ENCODE measurements at regions not wholly inside any gene's neighbourhood (a gene's known extent, or its start where the extent isn't known, plus 50 kb on each side); places are given as distances from the start of the nearest gene placed in this dataset.

DNA sequence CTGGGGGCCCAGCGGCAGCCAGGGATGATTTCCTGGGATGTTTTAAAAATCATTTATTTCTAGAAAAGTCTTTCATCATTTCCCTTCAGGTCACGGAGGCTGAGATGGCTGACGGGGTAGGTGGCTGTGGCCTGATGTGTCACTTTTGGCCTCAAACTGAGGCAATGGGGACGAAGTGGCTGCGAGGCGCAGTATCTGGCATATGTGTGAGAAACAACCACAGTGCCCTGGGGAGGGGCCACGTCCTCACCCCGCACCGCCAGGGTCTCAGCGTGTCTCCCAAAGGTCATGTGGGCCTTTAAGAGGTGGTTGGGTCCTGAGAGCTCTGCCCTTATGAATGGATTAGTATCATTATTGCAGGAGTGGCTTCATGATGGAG, 120.0 kb downstream of the CEBPB start:
- no peak for TF ChIP-seq GATA2 (IDR thresholded peaks at IDR 0.05; ENCODE audit: low read depth, low read length)
- TF ChIP-seq GATA3 (IDR thresholded peaks at IDR 0.05; ENCODE audit: low read depth, low read length), result no peak

DNA sequence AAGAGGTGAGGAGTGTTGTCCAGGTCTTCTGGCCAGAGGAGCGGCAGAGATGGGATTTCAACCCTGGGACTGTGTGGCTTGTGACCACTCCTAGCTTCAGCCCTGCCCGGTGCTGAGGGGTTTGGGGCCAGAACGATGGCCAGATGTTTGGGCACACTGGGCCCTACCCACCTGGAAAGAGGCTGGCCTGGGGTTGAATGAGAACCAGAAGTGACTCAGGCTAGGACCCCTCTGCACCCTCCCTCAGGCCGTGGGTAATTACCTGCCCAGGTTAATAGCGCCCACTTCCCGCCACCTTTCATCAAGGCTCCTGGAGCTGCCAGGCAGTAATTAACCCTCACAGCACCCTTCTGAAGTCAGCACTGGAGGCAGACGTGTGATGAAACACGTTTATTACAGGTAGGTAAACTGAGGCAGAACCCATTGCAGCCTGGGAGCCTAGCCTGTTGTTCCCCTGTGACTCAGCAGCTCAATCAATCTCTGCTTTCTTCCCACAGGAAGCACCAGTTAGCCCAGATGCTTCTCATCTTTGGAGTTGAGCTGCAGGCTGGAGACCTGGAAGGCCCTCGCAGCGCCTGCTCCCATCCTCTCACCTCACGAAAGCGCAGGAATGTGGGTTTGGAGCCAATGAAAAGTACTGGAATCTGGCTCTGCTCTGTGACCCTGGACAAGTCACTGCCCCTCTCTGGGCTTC, 120.8 kb downstream of the CEBPB start:
- no peak for TF ChIP-seq GATA3 (IDR thresholded peaks at IDR 0.05; ENCODE audit: low read depth, low read length)
- no peak for TF ChIP-seq GATA2 (IDR thresholded peaks at IDR 0.05; ENCODE audit: low read depth, low read length)

- no peak for TF ChIP-seq GATA3 (IDR thresholded peaks at IDR 0.05; ENCODE audit: low read depth, low read length)
- TF ChIP-seq GATA2 (IDR thresholded peaks at IDR 0.05; ENCODE audit: low read depth, low read length), result no peak
Observed at GRCh38 chr20:50312002-50312681, 121.5 kb downstream of the CEBPB start.

DNA sequence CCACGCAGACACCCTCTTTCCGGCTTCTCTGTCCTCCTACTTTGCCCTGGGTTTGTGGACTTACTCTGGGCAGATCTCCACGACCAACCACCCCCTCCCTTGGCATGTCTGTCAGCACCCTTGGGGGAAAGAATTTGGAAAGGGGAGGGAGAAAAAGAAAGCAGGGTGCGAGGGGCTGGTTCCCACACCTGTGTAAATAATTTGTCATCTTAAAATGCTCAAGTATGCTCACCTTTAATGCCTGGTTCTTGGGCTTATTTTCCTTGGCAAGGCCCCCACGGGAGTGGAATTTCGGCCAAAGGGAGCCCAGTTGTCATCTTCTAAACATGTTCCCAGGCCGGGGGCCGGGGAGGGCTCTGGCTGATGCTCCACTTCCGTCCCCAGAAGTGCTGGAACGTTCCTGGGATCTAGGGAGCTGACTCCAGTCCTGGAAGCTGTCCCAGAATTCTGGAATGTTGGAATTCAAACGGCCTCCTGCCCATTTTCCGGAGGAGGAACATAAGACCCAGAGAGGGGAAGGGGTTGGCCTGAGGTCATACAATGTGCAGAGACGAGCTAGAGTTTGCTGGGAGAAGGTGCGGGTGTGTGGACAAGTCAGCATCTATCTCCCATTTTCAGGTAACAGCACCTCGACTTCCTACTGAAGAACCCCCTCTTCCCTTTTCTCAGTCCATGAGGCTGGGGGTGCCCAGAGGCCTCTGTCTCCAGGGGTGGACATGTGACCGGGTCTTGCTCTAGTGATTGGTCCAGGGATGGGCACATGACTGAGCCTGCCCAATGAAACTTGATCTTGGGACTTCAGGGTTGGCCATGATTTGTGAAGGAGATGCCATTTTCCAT, 122.3 kb downstream of the CEBPB start:
- no peak for TF ChIP-seq GATA3 (IDR thresholded peaks at IDR 0.05; ENCODE audit: low read depth, low read length)
- no peak for TF ChIP-seq GATA2 (IDR thresholded peaks at IDR 0.05; ENCODE audit: low read depth, low read length)

DNA sequence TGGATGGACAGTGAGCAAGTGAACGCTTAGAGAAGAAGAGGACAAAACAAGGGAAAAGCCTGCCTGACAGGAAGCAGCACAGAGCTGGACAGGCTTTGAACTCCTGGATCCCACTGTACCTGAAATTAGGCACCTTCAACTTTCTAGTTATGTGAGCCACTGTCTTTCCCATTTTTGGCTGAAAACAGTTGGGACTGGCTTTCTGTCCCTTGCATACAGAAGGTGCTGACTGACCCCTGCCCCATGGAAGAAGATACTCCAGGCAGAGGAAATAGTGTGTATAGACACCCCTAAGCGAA, 122.8 kb downstream of the CEBPB start:
- TF ChIP-seq GATA3 (IDR thresholded peaks at IDR 0.05; ENCODE audit: low read depth, low read length), result no peak
- no peak for TF ChIP-seq GATA2 (IDR thresholded peaks at IDR 0.05; ENCODE audit: low read depth, low read length)

GRCh38 chr20:50313827-50314677, 123.4 kb downstream of the CEBPB start:
- no peak for TF ChIP-seq GATA2 (IDR thresholded peaks at IDR 0.05; ENCODE audit: low read depth, low read length)
- no peak for TF ChIP-seq GATA3 (IDR thresholded peaks at IDR 0.05; ENCODE audit: low read depth, low read length)

DNA sequence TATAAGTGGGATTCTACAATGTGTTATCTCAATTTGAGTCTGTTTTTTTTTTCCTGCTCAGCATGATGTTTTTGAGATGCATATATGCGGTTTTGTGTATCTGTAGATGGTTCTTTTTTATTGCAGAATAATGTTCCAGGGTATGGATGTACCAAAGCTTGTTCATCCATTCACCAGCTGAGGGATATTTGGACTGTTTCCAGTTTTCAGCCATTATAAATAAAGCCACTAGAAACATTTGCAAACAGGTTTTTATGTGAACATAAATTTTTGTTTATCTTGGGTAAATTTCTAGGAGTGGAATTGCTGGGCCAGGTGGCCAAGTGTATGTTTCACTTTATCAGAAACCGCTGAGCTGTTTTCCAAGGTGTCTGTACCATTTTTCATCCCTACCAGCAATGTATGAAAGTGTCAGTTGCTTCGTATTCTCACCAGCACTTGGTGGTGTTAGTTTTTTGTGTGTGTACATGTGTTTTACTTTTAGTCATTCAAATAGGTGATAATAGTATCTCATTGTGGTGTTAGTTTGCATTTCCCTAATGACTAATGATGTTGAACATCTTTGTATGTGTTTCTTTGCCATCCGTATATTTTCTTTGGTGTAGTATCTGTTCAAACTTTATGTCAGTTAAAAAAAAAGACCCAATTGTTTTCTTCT, 124.2 kb downstream of the CEBPB start:
- TF ChIP-seq GATA3 (IDR thresholded peaks at IDR 0.05; ENCODE audit: low read depth, low read length) (no peak), GATA2 (IDR thresholded peaks at IDR 0.05; ENCODE audit: low read depth, low read length) (no peak)

GRCh38 chr20:50315586-50316551, 125.2 kb downstream of the CEBPB start:
- TF ChIP-seq GATA2 (IDR thresholded peaks at IDR 0.05; ENCODE audit: low read depth, low read length) (no peak), GATA3 (IDR thresholded peaks at IDR 0.05; ENCODE audit: low read depth, low read length) (no peak)

DNA sequence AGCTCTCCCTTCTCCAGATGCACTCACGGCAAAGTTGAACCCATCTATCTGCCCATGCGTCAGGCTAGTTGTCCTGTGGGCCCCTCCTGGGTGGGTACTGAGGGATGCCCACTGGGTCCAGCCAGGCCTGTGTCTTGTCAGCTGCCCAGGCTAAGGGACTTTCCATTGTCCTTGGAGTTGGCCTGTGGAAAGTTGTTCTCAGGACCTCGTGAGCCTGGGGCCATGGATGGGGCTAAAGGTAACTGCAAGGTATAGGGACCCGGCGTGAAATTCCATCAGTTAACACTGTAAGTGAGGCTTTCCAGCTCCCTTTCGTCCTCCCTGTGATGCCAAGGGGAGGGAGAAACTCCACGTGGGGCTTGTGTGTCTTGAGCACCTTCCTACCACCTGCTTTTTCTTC, 126.5 kb downstream of the CEBPB start:
- TF ChIP-seq GATA2 (IDR thresholded peaks at IDR 0.05; ENCODE audit: low read depth, low read length) (no peak), GATA3 (IDR thresholded peaks at IDR 0.05; ENCODE audit: low read depth, low read length) (no peak)

DNA sequence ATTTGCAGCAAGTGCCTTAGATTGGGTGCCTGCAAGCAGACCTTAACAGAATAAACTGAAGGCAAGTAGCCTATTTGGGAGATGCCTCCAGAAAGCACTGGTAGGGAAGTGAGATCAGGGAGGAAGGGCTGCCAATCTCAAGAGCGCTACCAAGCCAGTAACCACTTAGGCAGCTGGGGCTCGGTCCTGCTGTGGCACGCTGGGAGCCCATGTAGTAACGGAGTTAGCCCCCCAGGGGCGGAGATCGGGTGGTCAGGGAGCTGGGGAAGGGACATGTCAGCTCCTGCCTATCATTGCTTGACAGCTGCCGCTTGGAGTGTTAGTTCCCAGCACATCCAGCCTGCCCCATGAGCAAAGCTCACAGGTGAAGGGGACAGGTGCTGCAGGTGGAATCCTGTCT, 127.0 kb downstream of the CEBPB start:
- no peak for TF ChIP-seq GATA2 (IDR thresholded peaks at IDR 0.05; ENCODE audit: low read depth, low read length)
- TF ChIP-seq GATA3 (IDR thresholded peaks at IDR 0.05; ENCODE audit: low read depth, low read length), result no peak

DNA sequence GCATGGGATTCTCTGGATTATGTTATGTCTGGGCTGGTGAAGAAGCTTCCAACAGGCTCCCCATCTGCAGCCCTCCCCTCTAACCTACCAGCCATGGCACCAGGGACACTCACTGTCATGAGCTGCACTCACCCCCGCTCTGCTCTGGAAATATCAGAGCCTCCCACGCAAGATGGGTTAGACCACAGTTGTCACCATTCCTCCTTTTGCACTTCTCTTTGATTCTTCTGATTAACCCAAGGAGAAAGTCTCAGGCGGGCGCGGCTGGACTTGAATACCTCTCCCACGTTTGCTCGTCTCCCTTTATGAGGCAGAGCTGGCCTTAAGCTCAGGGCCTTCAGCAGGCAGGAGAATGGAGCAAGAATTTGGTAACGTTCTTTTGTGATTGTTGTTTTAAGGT, 128.1 kb downstream of the CEBPB start:
- no peak for TF ChIP-seq GATA2 (IDR thresholded peaks at IDR 0.05; ENCODE audit: low read depth, low read length)
- TF ChIP-seq GATA3 (IDR thresholded peaks at IDR 0.05; ENCODE audit: low read depth, low read length), result no peak
